ENCODE measurements at regions not wholly inside any gene's neighbourhood (a gene's known extent, or its start where the extent isn't known, plus 50 kb on each side); places are given as distances from the start of the nearest gene placed in this dataset.
"Not testable (repeated sequence)": the region's sequence is repeated elsewhere in the genome, so short reads cannot be mapped to it uniquely, and the experiment has no call there.

DNA sequence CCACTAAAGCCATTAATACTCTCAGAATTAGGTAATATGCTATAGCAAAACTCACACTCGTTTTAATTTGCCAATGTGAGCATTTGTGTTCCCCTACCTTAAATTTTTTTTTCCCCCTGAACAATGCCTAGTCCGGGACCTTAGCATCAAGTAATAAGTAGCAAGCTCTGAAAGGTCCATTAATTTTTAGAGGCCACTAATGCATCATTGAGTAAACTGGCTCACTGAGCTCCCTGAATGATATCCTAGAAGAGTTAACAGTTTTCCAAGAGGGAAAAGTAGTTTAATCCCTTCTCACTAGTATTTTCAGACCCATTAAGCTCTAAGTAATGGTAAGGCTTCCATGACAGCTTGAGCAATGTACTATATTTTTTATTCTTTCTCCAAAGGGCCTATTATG lies 242.2 kb downstream of the MAT2B start:
- Histone ChIP-seq H3K27ac (ENCODE audit: low read depth, low read length) (no peak overlapping the region), H3K4me3 (ENCODE audit: low read depth, low read length) (no peak overlapping the region), H3K9ac (ENCODE audit: low read length) (no peak overlapping the region), H3K4me2 (ENCODE audit: low read length) (no peak overlapping the region), H4K8ac (ENCODE audit: low read depth, low read length) (no peak overlapping the region), H2BK5ac (ENCODE audit: low read depth, low read length, poor library complexity) (no peak overlapping the region), H3K23ac (ENCODE audit: low read length) (no peak overlapping the region), H3K79me1 (ENCODE audit: low read length) (no peaks in the 10 kb centered on the region), H3K36me3 (ENCODE audit: control insufficient read depth in 1 of 2, insufficient read depth in 2 of 2, low read length in 2 of 2) (no peaks in the 10 kb centered on the region), H2BK120ac (ENCODE audit: insufficient read depth, low read length, poor library complexity) (no peak overlapping the region), H4K91ac (ENCODE audit: low read depth, low read length) (no peak overlapping the region), H3K18ac (ENCODE audit: low read length) (no peak overlapping the region), H3K79me2 (ENCODE audit: control insufficient read depth, insufficient read depth, low read length, poor library complexity) (no peaks in the 10 kb centered on the region), H3K14ac (ENCODE audit: low read length) (no peak overlapping the region), H4K12ac (ENCODE audit: low read depth, low read length) (no peak overlapping the region), H3K27me3 (ENCODE audit: insufficient read depth, low read length) (no peaks in the 10 kb centered on the region), H3K4me1 (ENCODE audit: control insufficient read depth in 1 of 2, insufficient read depth in 2 of 2, low read length in 2 of 2) (no peaks in the 10 kb centered on the region), H2AK5ac (ENCODE audit: low read length) (no peak overlapping the region), H3K9me3 (ENCODE audit: insufficient read depth, low read depth, low read length) (no peaks in the 10 kb centered on the region), H2AFZ (ENCODE audit: insufficient read depth, low read length, poor library complexity) (no peak overlapping the region), H2BK12ac (ENCODE audit: low read length) (no peak overlapping the region), H3K4ac (ENCODE audit: low read depth, low read length) (no peak overlapping the region)
- no CpG with 5 or more reads among the region's 2 CpGs for WGBS (ENCODE audit: extremely low coverage, insufficient coverage, insufficient read length)
- no peak for DNase-seq

DNA sequence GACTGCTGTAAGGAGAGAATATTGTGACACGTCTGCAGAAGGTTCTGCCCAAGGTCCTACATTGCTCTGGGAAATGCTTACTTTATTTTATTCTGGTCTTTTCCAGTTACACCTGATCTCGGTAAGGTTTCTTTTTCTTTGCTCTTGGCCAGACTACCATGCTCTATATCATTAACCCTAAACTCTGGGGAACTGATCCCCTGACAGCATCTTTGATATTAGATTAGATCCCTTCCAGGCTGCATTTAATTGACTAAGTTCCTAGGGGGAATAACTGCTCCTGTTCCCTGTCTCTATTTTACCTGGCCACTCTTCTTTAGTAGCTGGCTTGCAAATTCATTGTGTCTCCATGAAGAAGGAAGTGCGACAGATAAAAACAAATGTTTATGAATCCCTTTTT lies 243.5 kb downstream of the MAT2B start:
- Histone ChIP-seq H2BK120ac (ENCODE audit: insufficient read depth, low read length, poor library complexity) (no peak overlapping the region), H3K79me1 (ENCODE audit: low read length) (no peaks in the 10 kb centered on the region), H2BK12ac (ENCODE audit: low read length) (no peak overlapping the region), H3K27ac (ENCODE audit: low read depth, low read length) (no peak overlapping the region), H3K4me2 (ENCODE audit: low read length) (no peak overlapping the region), H3K14ac (ENCODE audit: low read length) (no peak overlapping the region), H3K18ac (ENCODE audit: low read length) (no peak overlapping the region), H3K23ac (ENCODE audit: low read length) (no peak overlapping the region), H2BK5ac (ENCODE audit: low read depth, low read length, poor library complexity) (no peak overlapping the region), H4K8ac (ENCODE audit: low read depth, low read length) (no peak overlapping the region), H3K4me3 (ENCODE audit: low read depth, low read length) (no peak overlapping the region), H4K12ac (ENCODE audit: low read depth, low read length) (no peak overlapping the region), H3K27me3 (ENCODE audit: insufficient read depth, low read length) (no peaks in the 10 kb centered on the region), H3K9ac (ENCODE audit: low read length) (no peak overlapping the region), H4K91ac (ENCODE audit: low read depth, low read length) (no peak overlapping the region), H3K79me2 (ENCODE audit: control insufficient read depth, insufficient read depth, low read length, poor library complexity) (no peaks in the 10 kb centered on the region), H3K4me1 (ENCODE audit: control insufficient read depth in 1 of 2, insufficient read depth in 2 of 2, low read length in 2 of 2) (no peaks in the 10 kb centered on the region), H2AK5ac (ENCODE audit: low read length) (no peak overlapping the region), H2AFZ (ENCODE audit: insufficient read depth, low read length, poor library complexity) (no peak overlapping the region), H3K36me3 (ENCODE audit: control insufficient read depth in 1 of 2, insufficient read depth in 2 of 2, low read length in 2 of 2) (no peaks in the 10 kb centered on the region), H3K4ac (ENCODE audit: low read depth, low read length) (no peak overlapping the region), H3K9me3 (ENCODE audit: insufficient read depth, low read depth, low read length) (no peaks in the 10 kb centered on the region)
- WGBS (ENCODE audit: extremely low coverage, insufficient coverage, insufficient read length) = no CpG with 5 or more reads among the region's 3 CpGs
- DNase-seq = no peak

DNA sequence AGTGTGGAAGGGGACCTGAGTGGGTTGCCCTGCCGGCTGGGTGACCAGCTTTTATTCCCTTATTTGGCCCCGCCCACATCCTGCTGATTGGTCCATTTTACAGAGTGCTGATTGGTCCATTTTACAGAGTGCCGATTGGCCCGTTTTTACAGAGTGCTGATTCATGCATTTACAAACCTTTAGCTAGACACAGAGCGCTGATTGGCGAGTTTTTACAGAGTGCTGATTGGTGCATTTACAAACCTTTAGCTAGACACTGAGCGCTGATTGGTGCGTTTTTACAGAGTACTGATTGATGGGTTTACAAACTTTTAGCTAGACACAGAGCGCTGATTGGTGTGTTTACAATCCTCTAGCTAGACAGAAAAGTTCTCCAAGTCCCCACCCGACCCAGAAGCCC lies 245.0 kb downstream of the MAT2B start:
- not testable (repeated sequence) for H2BK120ac ChIP-seq (ENCODE audit: insufficient read depth, low read length, poor library complexity); H3K27me3 ChIP-seq (ENCODE audit: insufficient read depth, low read length); H4K8ac ChIP-seq (ENCODE audit: low read depth, low read length); H3K4me2 ChIP-seq (ENCODE audit: low read length); H3K27ac ChIP-seq (ENCODE audit: low read depth, low read length); H2BK12ac ChIP-seq (ENCODE audit: low read length); H3K18ac ChIP-seq (ENCODE audit: low read length); H2BK5ac ChIP-seq (ENCODE audit: low read depth, low read length, poor library complexity); H4K12ac ChIP-seq (ENCODE audit: low read depth, low read length); H3K4me3 ChIP-seq (ENCODE audit: low read depth, low read length); H3K79me2 ChIP-seq (ENCODE audit: control insufficient read depth, insufficient read depth, low read length, poor library complexity); H3K14ac ChIP-seq (ENCODE audit: low read length); H3K9ac ChIP-seq (ENCODE audit: low read length); H3K79me1 ChIP-seq (ENCODE audit: low read length); H3K4ac ChIP-seq (ENCODE audit: low read depth, low read length); H3K23ac ChIP-seq (ENCODE audit: low read length); H2AK5ac ChIP-seq (ENCODE audit: low read length); DNase-seq; H3K9me3 ChIP-seq (ENCODE audit: insufficient read depth, low read depth, low read length); H3K36me3 ChIP-seq (ENCODE audit: control insufficient read depth in 1 of 2, insufficient read depth in 2 of 2, low read length in 2 of 2); H2AFZ ChIP-seq (ENCODE audit: insufficient read depth, low read length, poor library complexity); H3K4me1 ChIP-seq (ENCODE audit: control insufficient read depth in 1 of 2, insufficient read depth in 2 of 2, low read length in 2 of 2); H4K91ac ChIP-seq (ENCODE audit: low read depth, low read length)
- WGBS (ENCODE audit: extremely low coverage, insufficient coverage, insufficient read length) = no CpG with 5 or more reads among the region's 10 CpGs

DNA sequence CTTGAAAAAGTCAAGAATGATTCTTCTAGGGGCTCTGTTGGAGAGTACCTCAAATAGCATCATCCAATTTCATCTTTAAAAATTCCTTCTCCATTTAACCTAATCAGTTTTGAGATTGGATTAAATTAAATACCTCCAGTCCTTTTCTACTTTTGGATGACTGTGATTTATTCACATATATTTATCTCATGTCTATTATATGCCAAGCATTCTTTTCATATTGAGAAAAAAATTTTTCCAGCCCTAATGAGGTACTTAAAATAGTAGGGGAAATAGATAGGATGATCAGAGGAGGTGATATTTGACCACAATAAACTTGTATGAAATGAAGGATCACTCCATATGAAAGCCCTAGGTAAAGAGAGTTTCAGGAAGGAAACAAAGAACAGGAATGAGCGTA lies 250.1 kb downstream of the MAT2B start:
- Histone ChIP-seq H3K14ac (ENCODE audit: low read length) (no peak overlapping the region), H3K23ac (ENCODE audit: low read length) (no peak overlapping the region), H3K9me3 (ENCODE audit: insufficient read depth, low read depth, low read length) (no peaks in the 10 kb centered on the region), H3K4ac (ENCODE audit: low read depth, low read length) (no peak overlapping the region), H4K12ac (ENCODE audit: low read depth, low read length) (no peak overlapping the region), H2BK5ac (ENCODE audit: low read depth, low read length, poor library complexity) (no peak overlapping the region), H3K4me2 (ENCODE audit: low read length) (no peak overlapping the region), H3K27me3 (ENCODE audit: insufficient read depth, low read length) (no peaks in the 10 kb centered on the region), H3K18ac (ENCODE audit: low read length) (no peak overlapping the region), H2BK12ac (ENCODE audit: low read length) (no peak overlapping the region), H2AK5ac (ENCODE audit: low read length) (no peak overlapping the region), H2AFZ (ENCODE audit: insufficient read depth, low read length, poor library complexity) (no peak overlapping the region), H3K36me3 (ENCODE audit: control insufficient read depth in 1 of 2, insufficient read depth in 2 of 2, low read length in 2 of 2) (no peaks in the 10 kb centered on the region), H3K27ac (ENCODE audit: low read depth, low read length) (no peak overlapping the region), H3K4me3 (ENCODE audit: low read depth, low read length) (no peak overlapping the region), H3K4me1 (ENCODE audit: control insufficient read depth in 1 of 2, insufficient read depth in 2 of 2, low read length in 2 of 2) (no peaks in the 10 kb centered on the region), H3K79me1 (ENCODE audit: low read length) (no peaks in the 10 kb centered on the region), H3K79me2 (ENCODE audit: control insufficient read depth, insufficient read depth, low read length, poor library complexity) (no peaks in the 10 kb centered on the region), H4K8ac (ENCODE audit: low read depth, low read length) (no peak overlapping the region), H3K9ac (ENCODE audit: low read length) (no peak overlapping the region), H4K91ac (ENCODE audit: low read depth, low read length) (no peak overlapping the region), H2BK120ac (ENCODE audit: insufficient read depth, low read length, poor library complexity) (no peak overlapping the region)
- DNase-seq = no peak
- WGBS (ENCODE audit: extremely low coverage, insufficient coverage, insufficient read length) = no CpG with 5 or more reads among the region's 1 CpG

All from trophoblast cell (in vitro differentiated cells and primary cell).